Stimulated activated CD8-positive, alpha-beta memory T cell treated with anti-CD3 and anti-CD28 coated beads, Interleukin-12 subunit alpha, Interleukin-12 subunit beta, amount 100 ng/mL, for 4 hours (primary cell): ENCODE measurements at regions not wholly inside any gene's neighbourhood (a gene's known extent, or its start where the extent isn't known, plus 50 kb on each side); places are given as distances from the start of the nearest gene placed in this dataset.
"Not testable (repeated sequence)": the region's sequence is repeated elsewhere in the genome, so short reads cannot be mapped to it uniquely, and the experiment has no call there.

Experiments used
- DNase-seq: peaks from one replicate; pipeline ENCODE4 v3.0.0-alpha.2; 2020; ENCODE audit warnings: low read depth

GRCh38 chr6:28768187-28768913, 155.4 kb downstream of the TRIM27 start:
- no peak for DNase-seq

DNA sequence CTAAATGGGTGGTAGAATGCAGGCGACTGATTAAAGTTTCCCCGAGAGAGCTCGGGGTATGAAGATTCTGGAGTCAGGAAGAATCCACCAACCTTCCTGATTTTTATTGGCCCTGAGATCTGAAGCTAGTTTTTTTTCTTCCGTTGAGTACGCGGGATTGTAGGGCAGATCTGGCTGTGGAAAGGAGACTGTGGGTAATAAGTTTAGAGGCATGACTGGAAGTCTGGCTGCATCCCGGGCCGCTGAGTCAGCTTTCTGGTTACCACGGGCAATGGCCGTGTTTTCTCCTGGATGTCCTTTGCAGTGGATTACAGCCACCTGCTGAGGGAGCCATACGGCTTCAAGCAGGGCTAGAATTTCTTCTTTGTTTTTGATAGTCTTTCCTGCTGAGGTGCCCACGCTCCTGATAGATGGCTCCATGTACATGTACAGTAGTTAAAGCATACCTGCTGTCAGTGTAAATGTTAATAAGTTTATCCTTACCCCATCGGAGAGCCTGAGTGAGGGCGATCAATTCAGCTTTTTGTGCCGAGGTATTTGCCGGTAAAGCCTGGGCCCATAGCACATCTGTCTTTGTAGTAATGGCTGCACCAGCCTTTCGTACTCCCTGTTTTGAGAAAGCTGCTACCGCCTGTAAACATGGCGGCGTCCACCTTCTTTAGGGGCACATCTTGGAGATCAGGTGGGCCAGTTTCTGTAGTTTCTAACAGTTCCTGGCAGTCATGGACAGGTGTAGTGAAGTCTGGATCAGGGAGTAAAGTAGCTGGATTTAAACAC, 154.0 kb downstream of the TRIM27 start:
- no peak for DNase-seq

DNA sequence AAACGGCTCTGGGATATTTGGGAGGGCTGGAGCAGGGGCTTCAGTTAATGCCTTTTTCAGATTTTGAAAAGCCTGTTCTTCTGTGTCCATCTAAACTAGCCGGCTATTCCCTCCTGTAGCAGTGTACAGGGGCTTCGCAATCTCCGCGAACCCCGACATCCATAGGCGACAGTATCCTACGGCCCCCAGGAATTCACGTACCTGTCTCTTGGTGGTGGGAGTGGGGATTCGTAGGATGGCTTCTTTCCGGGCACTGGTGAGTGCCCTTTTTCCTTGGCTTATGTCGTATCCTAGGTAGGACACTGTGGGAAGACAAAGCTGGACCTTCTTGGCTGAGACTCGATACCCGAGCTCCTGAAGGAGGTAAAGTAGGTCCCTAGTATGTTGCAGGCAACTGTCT, 153.1 kb downstream of the TRIM27 start:
- no peak for DNase-seq

GRCh38 chr6:28771401-28772267, 152.2 kb downstream of the TRIM27 start:
- DNase-seq, result no peak

- DNase-seq, result no peak
Observed at GRCh38 chr6:28772480-28773381, 151.1 kb downstream of the TRIM27 start.

- DNase-seq, result no peak
Observed at GRCh38 chr6:28774292-28775051, 149.3 kb downstream of the TRIM27 start.

- DNase-seq, result no peak
Observed at GRCh38 chr6:28775052-28775376, 148.8 kb downstream of the TRIM27 start.

- DNase-seq, result no peak
Observed at GRCh38 chr6:28775405-28776129, 148.2 kb downstream of the TRIM27 start.

DNA sequence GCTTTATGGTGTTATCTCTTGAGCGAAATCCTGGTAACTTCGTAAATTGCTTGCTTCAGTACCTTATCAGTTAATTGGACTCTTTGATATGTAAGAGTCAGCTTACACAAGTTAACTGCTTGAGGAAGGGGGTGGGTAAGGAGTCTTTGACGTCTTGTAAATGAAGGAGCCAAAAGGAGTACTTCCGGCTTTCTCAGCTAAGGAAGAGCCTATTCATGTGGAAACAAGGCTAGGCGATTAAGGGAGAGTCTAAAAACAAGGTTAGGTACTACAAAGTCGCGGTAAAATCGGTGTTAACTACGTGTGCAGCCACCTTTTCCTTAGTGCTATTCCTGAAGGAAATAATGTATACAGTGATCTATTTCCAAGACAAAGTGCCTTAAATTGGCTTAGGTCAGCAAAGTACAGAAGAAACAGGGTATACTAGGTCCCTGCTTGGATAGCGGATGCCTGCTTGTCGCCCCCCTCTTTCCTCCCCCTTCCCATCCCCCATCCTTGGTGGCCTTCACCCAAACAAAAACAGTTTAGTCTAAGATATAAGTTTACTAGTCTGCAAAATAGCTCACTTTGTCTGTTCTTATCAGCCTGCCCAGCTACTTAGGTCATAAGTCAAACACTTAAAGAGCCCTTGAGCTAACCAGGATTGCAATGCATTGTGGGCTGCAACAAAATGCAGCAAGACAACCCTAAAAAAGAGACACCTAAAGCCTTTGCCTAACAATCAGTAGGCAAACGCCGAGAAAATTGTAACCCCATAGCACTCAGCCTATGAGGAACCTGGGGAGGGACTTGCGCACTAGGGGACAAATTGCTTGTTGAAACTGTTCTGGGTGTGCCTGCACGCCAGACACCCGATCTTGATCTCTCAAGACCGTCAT, 147.3 kb downstream of the TRIM27 start:
- no peak for DNase-seq

DNA sequence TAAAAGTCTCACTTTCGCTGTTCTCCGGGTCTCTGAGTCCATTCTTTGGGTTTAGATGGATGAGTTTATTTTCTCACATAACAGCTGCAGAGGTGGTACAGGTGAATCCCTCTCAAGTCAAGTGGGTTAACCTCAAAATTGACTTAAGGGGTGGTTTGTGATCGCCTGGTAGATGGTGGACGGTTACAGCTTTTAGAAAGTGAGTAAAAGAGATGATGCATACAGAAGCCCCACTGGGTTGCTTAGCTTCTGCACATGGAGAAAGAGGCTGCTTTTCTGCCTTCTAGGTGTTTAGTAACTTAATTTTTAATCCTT, 146.7 kb downstream of the TRIM27 start:
- no peak for DNase-seq

GRCh38 chr6:28782113-28782673, 141.6 kb downstream of the TRIM27 start:
- DNase-seq, result no peak

- DNase-seq, result no peak
Observed at GRCh38 chr6:28785962-28786679, 137.7 kb downstream of the TRIM27 start.

DNA sequence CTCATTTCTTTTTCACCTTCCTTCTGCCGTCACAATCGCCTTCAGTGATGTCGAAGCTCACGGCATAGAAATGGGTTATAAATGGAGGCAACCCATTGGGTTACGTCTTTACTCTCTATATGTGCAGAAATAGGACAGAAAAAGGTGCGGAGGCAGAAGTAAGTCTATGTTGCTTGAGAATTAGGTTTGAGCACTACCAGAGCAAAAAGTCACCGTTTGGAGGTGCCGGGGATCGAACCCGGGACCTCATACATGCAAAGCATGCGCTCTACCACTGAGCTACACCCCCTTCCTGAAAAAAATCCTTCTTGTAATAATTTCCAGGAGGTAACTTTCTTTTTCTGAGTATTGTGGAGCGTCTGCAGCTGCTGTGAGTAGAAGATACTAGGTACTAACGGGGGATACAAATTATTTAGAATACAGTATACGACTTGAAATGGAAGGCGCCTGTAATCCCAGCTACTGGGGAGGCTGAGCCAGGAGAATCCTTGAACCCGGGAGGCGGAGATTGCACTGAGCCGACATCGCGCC, 134.2 kb downstream of the TRIM27 start:
- no peak for DNase-seq

DNA sequence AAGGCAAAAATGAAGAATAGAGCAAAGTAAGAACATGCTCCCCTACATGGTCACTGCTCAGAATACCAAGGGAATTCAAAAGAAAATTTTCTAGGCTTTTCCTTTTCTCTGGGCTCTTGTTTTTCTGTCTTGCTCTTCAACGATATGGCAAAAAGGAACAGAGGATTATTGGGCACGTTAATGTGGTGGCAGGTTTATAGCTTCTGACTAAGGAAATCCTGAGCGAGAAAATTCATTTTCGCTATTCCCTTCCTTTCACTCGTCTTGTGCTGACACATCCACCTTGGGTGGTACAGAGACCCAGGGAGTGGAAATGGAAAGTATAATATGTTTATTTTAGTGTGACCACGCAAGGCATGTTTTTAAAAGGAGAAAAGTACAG, 132.8 kb downstream of the TRIM27 start:
- no peak for DNase-seq

GRCh38 chr6:28794175-28795002, 129.4 kb downstream of the TRIM27 start:
- no peak for DNase-seq

DNA sequence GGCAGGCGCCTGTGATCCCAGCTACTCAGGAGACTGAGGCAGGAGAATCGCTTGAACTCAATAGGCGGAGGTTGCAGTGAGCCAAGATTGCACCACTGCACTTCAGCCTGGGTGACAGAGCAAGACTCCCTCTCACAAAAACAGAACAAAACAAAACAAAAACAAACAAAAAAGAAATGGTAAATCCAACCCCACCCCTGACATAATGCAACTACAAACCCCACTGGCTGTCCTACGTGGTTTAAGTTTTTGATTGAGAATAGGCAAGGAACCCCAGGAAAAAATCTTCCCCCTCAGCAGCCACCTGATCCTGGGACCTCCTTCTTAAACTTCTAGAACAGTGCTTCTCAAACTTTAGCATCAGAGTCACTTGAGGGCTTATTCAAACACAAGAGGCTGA, 123.1 kb downstream of the TRIM27 start:
- not testable (repeated sequence) for DNase-seq
